Fibroblast of lung (primary cell): ENCODE measurements at regions not wholly inside any gene's neighbourhood (a gene's known extent, or its start where the extent isn't known, plus 50 kb on each side); places are given as distances from the start of the nearest gene placed in this dataset.
"Not testable (repeated sequence)": the region's sequence is repeated elsewhere in the genome, so short reads cannot be mapped to it uniquely, and the experiment has no call there.

ENCODE experiments used
- EZH2 ChIP-seq: IDR thresholded peaks from 2 replicates; pipeline ENCODE4 v1.5.1; 2012; ENCODE audit warnings: low read length, control low read depth, mild to moderate bottlenecking; ENCODE audit errors: missing control alignments
- TF ChIP-seq, protein P1 (sequence below), 2 donors: IDR thresholded peaks in 1 of 2; conservative IDR thresholded peaks in 1 of 2; 1 replicate in 1 of 2; 2 replicates in 1 of 2; pipeline ENCODE4 v1.5.1; 2011 to 2012; ENCODE audit warnings: low read length in 2 of 2, control low read depth in 1 of 2, inconsistent platforms in 1 of 2, low read depth in 1 of 2, mild to moderate bottlenecking in 1 of 2

DNA sequence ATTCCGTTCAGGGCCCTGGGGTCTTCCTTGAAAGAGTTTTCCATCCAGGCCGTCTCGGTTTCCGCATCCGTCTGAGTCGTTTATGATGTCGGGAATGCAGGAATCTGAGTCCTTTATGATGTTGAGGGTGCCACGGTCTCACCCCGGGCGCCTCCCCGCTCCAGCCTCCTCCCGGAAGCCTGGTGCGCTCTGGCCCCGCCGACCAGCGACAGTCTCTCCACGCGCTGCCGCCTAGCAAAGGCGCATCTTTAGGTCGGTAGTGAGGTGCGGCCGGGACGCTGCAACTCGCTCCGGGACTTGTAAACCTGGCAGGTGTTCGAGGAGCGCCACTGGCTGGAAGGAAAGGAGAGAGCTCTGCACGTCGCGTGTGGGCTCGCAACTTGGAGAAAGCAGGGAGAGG lies 132.6 kb downstream of the FAM72C start:
- TF ChIP-seq EZH2, result not testable (repeated sequence)
- TF ChIP-seq, protein P1, sequence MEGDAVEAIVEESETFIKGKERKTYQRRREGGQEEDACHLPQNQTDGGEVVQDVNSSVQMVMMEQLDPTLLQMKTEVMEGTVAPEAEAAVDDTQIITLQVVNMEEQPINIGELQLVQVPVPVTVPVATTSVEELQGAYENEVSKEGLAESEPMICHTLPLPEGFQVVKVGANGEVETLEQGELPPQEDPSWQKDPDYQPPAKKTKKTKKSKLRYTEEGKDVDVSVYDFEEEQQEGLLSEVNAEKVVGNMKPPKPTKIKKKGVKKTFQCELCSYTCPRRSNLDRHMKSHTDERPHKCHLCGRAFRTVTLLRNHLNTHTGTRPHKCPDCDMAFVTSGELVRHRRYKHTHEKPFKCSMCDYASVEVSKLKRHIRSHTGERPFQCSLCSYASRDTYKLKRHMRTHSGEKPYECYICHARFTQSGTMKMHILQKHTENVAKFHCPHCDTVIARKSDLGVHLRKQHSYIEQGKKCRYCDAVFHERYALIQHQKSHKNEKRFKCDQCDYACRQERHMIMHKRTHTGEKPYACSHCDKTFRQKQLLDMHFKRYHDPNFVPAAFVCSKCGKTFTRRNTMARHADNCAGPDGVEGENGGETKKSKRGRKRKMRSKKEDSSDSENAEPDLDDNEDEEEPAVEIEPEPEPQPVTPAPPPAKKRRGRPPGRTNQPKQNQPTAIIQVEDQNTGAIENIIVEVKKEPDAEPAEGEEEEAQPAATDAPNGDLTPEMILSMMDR (conservative IDR thresholded peaks at IDR 0.05 in 1 of 2, IDR thresholded peaks at IDR 0.05 in 1 of 2; ENCODE audit: low read depth in 1 of 2, low read length in 2 of 2), result not testable (repeated sequence)
